CD4-positive, alpha-beta T cell treated with Interleukin-15 for 1 hour (primary cell): ENCODE measurements at regions not wholly inside any gene's neighbourhood (a gene's known extent, or its start where the extent isn't known, plus 50 kb on each side); places are given as distances from the start of the nearest gene placed in this dataset.

Experiments used
- DNase-seq: peaks from one replicate; pipeline ENCODE4 v3.0.0-alpha.2; 2020

GRCh38 chr18:2340335-2340734 lies 231.0 kb downstream of the METTL4 start:
- DNase-seq, result no peak

GRCh38 chr18:2348003-2348402 lies 223.3 kb downstream of the METTL4 start:
- DNase-seq, result no peak

- no peak for DNase-seq
Measured at GRCh38 chr18:2351126-2351850, 220.0 kb downstream of the METTL4 start.

GRCh38 chr18:2354292-2354691 lies 217.0 kb downstream of the METTL4 start:
- DNase-seq, result no peak

GRCh38 chr18:2356906-2357305 lies 214.4 kb downstream of the METTL4 start:
- no peak for DNase-seq

GRCh38 chr18:2360861-2361260 lies 210.4 kb downstream of the METTL4 start:
- DNase-seq, result no peak

- no peak for DNase-seq
Measured at GRCh38 chr18:2368102-2368501, 203.2 kb downstream of the METTL4 start.

- no peak for DNase-seq
Measured at GRCh38 chr18:2376707-2377106, 194.6 kb downstream of the METTL4 start.

- DNase-seq, result no peak
Measured at GRCh38 chr18:2380101-2380500, 191.2 kb downstream of the METTL4 start.

- DNase-seq, result no peak
Measured at GRCh38 chr18:2381539-2381938, 189.8 kb downstream of the METTL4 start.

- no peak for DNase-seq
Measured at GRCh38 chr18:2387588-2387987, 183.7 kb downstream of the METTL4 start.

- DNase-seq, result no peak
Measured at GRCh38 chr18:2390158-2390557, 181.1 kb downstream of the METTL4 start.

GRCh38 chr18:2391470-2391869 lies 179.8 kb downstream of the METTL4 start:
- no peak for DNase-seq

GRCh38 chr18:2392446-2392845 lies 178.9 kb downstream of the METTL4 start:
- DNase-seq, result no peak

GRCh38 chr18:2394684-2395083 lies 176.6 kb downstream of the METTL4 start:
- DNase-seq, result no peak

- DNase-seq, result no peak
Measured at GRCh38 chr18:2395427-2396161, 175.7 kb downstream of the METTL4 start.

- no peak for DNase-seq
Measured at GRCh38 chr18:2396162-2396505, 175.2 kb downstream of the METTL4 start.

- DNase-seq, result no peak
Measured at GRCh38 chr18:2400701-2401196, 170.6 kb downstream of the METTL4 start.

- no peak for DNase-seq
Measured at GRCh38 chr18:2402084-2402483, 169.2 kb downstream of the METTL4 start.

GRCh38 chr18:2406544-2406943 lies 164.8 kb downstream of the METTL4 start:
- DNase-seq, result no peak

- no peak for DNase-seq
Measured at GRCh38 chr18:2407961-2408360, 163.3 kb downstream of the METTL4 start.

GRCh38 chr18:2409906-2410305 lies 161.4 kb downstream of the METTL4 start:
- no peak for DNase-seq

- no peak for DNase-seq
Measured at GRCh38 chr18:2410688-2411087, 160.6 kb downstream of the METTL4 start.

- no peak for DNase-seq
Measured at GRCh38 chr18:2411381-2411960, 159.8 kb downstream of the METTL4 start.
